Thoracic aorta (tissue), 2 donors: ENCODE measurements at regions not wholly inside any gene's neighbourhood (a gene's known extent, or its start where the extent isn't known, plus 50 kb on each side); places are given as distances from the start of the nearest gene placed in this dataset.
"Not testable (repeated sequence)": the region's sequence is repeated elsewhere in the genome, so short reads cannot be mapped to it uniquely, and the experiment has no call there.

Source experiments
- ATAC-seq: fragments of 150-250 bp; one replicate; pipeline ENCODE4 v1.8.0; 2017; ENCODE audit warnings: low read depth; ENCODE audit not compliant: insufficient number of reproducible peaks, low FRiP score
- DNase-seq: peaks from one replicate; pipeline ENCODE4 v3.0.0-alpha.2; 2020; ENCODE audit warnings: low spot score
- H3K27ac ChIP-seq, 2 donors: fragments of 200-600 bp; sonication (generic); 1 replicate in 1 of 2; 2 replicates in 1 of 2; pipeline ENCODE4 v1.5.1; 2016; ENCODE audit warnings: mild to moderate bottlenecking in 2 of 2, moderate library complexity in 2 of 2
- H3K27me3 ChIP-seq: fragments of 200-600 bp; sonication (generic); replicated peaks from 2 replicates; pipeline ENCODE4 v1.6.0; 2016; ENCODE audit warnings: mild to moderate bottlenecking; ENCODE audit not compliant: insufficient read depth
- H3K36me3 ChIP-seq: fragments of 200-600 bp; sonication (generic); one replicate; pipeline ENCODE4 v1.5.1; 2016
- H3K4me1 ChIP-seq, 2 donors: fragments of 200-600 bp; sonication (generic); 1 replicate in 1 of 2; 2 replicates in 1 of 2; pipeline versions ENCODE4 v1.5.1 to v1.6.0; 2016; ENCODE audit warnings: low read depth in 2 of 2, mild to moderate bottlenecking in 1 of 2; ENCODE audit not compliant: control insufficient read depth in 1 of 2
- H3K4me3 ChIP-seq: fragments of 200-600 bp; sonication (generic); 2 replicates; pipeline ENCODE4 v1.5.1; 2016; ENCODE audit warnings: mild to moderate bottlenecking
- H3K9me3 ChIP-seq: fragments of 200-600 bp; sonication (generic); 2 replicates; pipeline ENCODE4 v1.5.1; 2016
- TF ChIP-seq, protein P1 (sequence below): fragments of 200-600 bp; sonication (generic); IDR thresholded peaks from one replicate; pipeline ENCODE4 v1.5.1; 2019; ENCODE audit warnings: antibody characterized with exemption

DNA sequence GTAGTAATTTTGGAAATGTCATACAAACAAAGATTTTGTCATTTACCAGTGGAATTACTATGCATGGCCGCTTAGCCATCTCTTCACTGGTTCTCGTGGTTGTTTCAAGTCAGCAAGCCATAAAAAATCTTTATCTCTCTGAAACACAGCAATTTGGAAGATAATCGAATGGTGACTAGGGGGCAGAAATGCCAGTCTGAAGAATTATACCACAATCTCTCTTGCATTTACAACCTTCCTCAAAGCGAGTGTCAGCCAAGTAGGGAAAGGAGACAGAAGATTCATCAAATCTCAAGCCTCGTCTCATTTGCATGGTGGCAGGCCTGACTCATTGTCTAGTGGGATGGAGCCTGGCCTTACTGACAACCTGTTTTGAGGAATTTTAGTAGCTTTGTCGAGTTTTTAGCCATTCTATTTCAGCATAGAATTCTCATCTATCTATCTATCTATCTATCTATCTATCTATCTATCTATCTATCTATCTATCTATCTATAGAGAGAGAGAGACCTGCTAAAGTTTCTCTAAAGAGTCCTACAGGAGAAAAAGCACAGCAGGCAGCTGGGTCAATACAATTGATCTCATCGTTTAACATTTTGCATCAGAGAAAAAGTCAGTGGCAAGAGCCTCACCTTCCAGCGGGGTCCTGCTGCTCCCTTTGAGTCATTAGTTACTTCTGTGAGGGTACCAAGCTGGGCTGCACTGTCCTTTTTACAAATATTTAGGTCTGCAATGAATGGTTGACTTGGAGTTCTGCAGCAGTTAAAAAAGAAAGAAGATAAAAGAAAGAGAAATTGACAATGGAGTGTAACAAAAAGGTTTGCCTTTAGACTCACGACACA, 572.8 kb downstream of the TFAP2A start:
- TF ChIP-seq, protein P1, sequence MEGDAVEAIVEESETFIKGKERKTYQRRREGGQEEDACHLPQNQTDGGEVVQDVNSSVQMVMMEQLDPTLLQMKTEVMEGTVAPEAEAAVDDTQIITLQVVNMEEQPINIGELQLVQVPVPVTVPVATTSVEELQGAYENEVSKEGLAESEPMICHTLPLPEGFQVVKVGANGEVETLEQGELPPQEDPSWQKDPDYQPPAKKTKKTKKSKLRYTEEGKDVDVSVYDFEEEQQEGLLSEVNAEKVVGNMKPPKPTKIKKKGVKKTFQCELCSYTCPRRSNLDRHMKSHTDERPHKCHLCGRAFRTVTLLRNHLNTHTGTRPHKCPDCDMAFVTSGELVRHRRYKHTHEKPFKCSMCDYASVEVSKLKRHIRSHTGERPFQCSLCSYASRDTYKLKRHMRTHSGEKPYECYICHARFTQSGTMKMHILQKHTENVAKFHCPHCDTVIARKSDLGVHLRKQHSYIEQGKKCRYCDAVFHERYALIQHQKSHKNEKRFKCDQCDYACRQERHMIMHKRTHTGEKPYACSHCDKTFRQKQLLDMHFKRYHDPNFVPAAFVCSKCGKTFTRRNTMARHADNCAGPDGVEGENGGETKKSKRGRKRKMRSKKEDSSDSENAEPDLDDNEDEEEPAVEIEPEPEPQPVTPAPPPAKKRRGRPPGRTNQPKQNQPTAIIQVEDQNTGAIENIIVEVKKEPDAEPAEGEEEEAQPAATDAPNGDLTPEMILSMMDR: no peak
- no peaks in the 10 kb centered on the region for H3K36me3 ChIP-seq
- ATAC-seq (no peak), DNase-seq (no peak)
- no peaks in the 10 kb centered on the region for H3K4me1 ChIP-seq
- no peak overlapping the region for H3K27ac ChIP-seq
- peaks cover 7% of the 10 kb centered on the region for H3K9me3 ChIP-seq
- H3K27me3 ChIP-seq: no peaks in the 10 kb centered on the region
- H3K4me3 ChIP-seq: no peak overlapping the region

DNA sequence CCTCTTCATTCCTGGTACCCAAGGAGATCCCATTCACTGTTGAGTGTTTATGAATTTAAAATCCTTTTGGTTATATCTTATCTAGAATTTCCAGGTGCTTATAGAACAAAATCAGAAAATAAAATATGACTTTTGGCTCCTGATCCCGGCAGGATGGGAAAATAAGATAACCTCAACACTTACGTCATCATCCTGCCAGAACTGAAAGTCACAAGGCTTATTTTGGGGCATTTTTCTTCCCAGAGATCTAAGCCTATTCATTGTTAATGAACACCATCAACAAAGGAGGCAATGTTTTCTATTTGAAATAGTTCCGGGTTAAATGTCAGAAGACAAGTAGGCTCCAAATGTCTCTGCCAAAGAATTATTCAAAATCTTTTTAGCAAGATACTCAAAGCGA, 580.6 kb downstream of the TFAP2A start:
- no peak overlapping the region for H3K27ac ChIP-seq
- no peaks in the 10 kb centered on the region for H3K9me3 ChIP-seq
- H3K4me3 ChIP-seq: no peak overlapping the region
- H3K36me3 ChIP-seq: no peaks in the 10 kb centered on the region
- no peaks in the 10 kb centered on the region for H3K4me1 ChIP-seq
- TF ChIP-seq, protein P1: no peak
- DNase-seq (no peak), ATAC-seq (no peak)
- no peaks in the 10 kb centered on the region for H3K27me3 ChIP-seq

DNA sequence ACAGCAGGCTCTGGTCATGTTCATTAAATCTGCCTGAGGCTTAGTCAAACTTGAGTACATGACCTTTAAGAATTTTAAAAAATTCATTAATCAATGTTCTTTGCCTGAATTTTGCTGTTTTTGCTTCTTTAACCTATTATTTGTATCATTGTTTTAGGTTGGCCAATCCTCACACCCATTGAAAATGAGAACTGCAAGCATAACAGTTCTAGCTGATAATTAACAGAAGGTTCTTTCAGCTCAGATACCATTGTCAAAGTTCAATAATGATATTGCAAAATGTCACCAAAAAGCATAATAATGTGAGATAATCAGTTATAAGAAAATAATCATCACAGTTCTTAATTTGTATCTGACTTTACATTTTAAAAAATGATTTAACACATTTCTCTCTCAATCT, 583.1 kb downstream of the TFAP2A start:
- no peaks in the 10 kb centered on the region for H3K9me3 ChIP-seq
- DNase-seq: no peak
- ATAC-seq: no peak

DNA sequence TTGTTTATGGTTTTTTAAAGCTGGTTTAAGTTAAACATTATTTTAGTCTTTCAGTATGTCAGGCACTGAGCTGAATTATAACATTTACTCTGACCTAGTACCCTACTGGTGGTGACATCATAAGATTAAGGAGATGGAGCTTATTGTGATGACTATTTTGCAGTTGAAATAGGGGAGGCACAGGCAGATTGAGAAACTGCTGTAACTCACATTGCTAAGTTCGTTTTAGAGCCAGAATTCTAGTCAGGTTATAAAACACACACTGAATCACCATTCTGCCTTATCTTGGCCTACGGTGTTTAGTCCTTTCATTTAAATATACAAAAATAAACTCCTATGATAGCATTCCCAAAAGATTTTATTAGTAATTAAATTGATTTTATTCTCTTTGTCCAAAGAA, 584.1 kb downstream of the TFAP2A start:
- Histone ChIP-seq H3K4me3 (no peak overlapping the region), H3K9me3 (no peaks in the 10 kb centered on the region), H3K36me3 (no peaks in the 10 kb centered on the region), H3K27ac (no peak overlapping the region), H3K4me1 (no peaks in the 10 kb centered on the region), H3K27me3 (no peaks in the 10 kb centered on the region)
- no peak for DNase-seq
- no peak for ATAC-seq
- TF ChIP-seq, protein P1: no peak

More for the DNA sequence above, 583.1 kb downstream of the TFAP2A start:
- no peak overlapping the region for H3K4me3 ChIP-seq
- no peaks in the 10 kb centered on the region for H3K4me1 ChIP-seq
- no peak overlapping the region for H3K27ac ChIP-seq
- no peaks in the 10 kb centered on the region for H3K27me3 ChIP-seq
- TF ChIP-seq, protein P1: no peak
- no peaks in the 10 kb centered on the region for H3K36me3 ChIP-seq

DNA sequence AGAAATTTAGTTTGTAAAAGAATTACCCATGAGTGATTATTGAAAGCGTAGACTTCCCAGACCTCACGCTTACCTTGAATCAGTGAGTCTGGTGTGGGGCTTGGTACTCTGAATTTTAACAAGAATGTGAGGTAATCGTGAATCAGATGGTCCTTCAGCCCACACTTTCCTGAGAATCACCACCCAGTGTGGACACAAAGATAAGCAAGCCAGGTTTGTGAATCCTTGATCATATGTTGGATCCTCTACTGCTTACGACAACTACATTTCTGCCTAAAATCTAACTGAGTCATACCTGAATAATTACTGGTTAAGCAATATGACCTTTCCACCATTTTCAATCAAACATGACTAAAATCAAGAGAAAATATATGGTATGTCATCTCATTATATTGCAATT, 589.3 kb downstream of the TFAP2A start:
- TF ChIP-seq, protein P1: no peak
- no peaks in the 10 kb centered on the region for H3K27me3 ChIP-seq
- DNase-seq (no peak), ATAC-seq (no peak)
- H3K36me3 ChIP-seq: no peaks in the 10 kb centered on the region
- no peak overlapping the region for H3K27ac ChIP-seq
- H3K4me1 ChIP-seq: no peaks in the 10 kb centered on the region
- no peak overlapping the region for H3K4me3 ChIP-seq
- no peaks in the 10 kb centered on the region for H3K9me3 ChIP-seq

DNA sequence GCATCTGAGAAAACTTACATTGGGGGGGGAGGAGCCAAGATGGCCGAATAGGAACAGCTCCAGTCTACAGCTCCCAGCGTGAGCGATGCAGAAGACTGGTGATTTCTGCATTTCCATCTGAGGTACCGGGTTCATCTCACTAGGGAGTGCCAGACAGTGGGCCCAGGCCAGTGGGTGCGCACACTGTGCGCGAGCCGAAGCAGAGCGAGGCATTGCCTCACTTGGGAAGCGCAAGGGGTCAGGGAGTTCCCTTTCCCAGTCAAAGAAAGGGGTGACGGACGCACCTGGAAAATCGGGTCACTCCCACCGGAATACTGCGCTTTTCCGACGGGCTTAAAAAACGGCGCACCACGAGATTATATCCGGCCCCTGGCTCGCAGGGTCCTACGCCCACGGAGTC, 604.1 kb downstream of the TFAP2A start:
- H3K27me3 ChIP-seq, H3K36me3 ChIP-seq, H3K27ac ChIP-seq, H3K4me1 ChIP-seq, H3K4me3 ChIP-seq, H3K9me3 ChIP-seq, ATAC-seq, DNase-seq: not testable (repeated sequence)
